ENCODE measurements at regions not wholly inside any gene's neighbourhood (a gene's known extent, or its start where the extent isn't known, plus 50 kb on each side); places are given as distances from the start of the nearest gene placed in this dataset.

- TF ChIP-seq ZFX (IDR thresholded peaks at IDR 0.05; ENCODE audit: borderline replicate concordance), result no peak
- TF ChIP-seq, protein P1, sequence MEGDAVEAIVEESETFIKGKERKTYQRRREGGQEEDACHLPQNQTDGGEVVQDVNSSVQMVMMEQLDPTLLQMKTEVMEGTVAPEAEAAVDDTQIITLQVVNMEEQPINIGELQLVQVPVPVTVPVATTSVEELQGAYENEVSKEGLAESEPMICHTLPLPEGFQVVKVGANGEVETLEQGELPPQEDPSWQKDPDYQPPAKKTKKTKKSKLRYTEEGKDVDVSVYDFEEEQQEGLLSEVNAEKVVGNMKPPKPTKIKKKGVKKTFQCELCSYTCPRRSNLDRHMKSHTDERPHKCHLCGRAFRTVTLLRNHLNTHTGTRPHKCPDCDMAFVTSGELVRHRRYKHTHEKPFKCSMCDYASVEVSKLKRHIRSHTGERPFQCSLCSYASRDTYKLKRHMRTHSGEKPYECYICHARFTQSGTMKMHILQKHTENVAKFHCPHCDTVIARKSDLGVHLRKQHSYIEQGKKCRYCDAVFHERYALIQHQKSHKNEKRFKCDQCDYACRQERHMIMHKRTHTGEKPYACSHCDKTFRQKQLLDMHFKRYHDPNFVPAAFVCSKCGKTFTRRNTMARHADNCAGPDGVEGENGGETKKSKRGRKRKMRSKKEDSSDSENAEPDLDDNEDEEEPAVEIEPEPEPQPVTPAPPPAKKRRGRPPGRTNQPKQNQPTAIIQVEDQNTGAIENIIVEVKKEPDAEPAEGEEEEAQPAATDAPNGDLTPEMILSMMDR (IDR thresholded peaks at IDR 0.05), result no peak
- H3K27ac ChIP-seq, result no peak overlapping the region
Observed at GRCh38 chr5:1936413-1936812, 53.7 kb upstream of the IRX4 start.

- H3K27ac ChIP-seq, result no peak overlapping the region
- TF ChIP-seq, protein P1 (IDR thresholded peaks at IDR 0.05), result no peak
- no peak for TF ChIP-seq ZFX (IDR thresholded peaks at IDR 0.05; ENCODE audit: borderline replicate concordance)
Observed at GRCh38 chr5:1934801-1935429, 52.2 kb upstream of the IRX4 start.

DNA sequence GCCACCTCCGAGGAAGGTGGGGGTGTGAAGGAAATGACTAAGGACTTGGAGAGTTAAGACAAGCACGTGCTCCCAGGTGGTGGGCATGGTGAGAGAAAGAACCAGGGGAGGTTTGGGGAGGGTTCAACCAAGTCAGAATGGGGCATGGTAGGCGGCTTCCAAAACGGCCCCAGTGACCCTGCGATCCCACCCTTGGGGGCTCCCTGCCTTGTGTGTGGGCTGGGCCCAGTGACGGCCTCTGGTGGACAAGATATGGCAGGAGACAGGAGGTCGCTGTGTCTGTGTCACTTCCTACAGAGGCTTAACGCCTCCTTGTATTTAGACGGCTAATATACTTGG is 51.3 kb upstream of the IRX4 start:
- no peak overlapping the region for H3K27ac ChIP-seq
- TF ChIP-seq, protein P1 (IDR thresholded peaks at IDR 0.05), result no peak
- no peak for TF ChIP-seq ZFX (IDR thresholded peaks at IDR 0.05; ENCODE audit: borderline replicate concordance)

GRCh38 chr5:1933364-1934055 is 50.8 kb upstream of the IRX4 start:
- H3K27ac ChIP-seq, result no peak overlapping the region
- TF ChIP-seq, protein P1 (IDR thresholded peaks at IDR 0.05), result no peak
- TF ChIP-seq ZFX (IDR thresholded peaks at IDR 0.05; ENCODE audit: borderline replicate concordance), result no peak
